GM23248 (cell line): ENCODE measurements at regions not wholly inside any gene's neighbourhood (a gene's known extent, or its start where the extent isn't known, plus 50 kb on each side); places are given as distances from the start of the nearest gene placed in this dataset.

Experiments used
- DNase-seq: peaks from one replicate; pipeline ENCODE4 v3.0.0-alpha.2; 2015
- H2AFZ ChIP-seq: fragments of 200-600 bp; sonication (generic); 2 replicates; pipeline ENCODE4 v1.6.1; 2016; ENCODE audit warnings: antibody characterized with exemption
- H3F3A ChIP-seq: fragments of 200-600 bp; sonication (generic); 2 replicates; pipeline ENCODE4 v1.6.1; 2016; ENCODE audit warnings: mild to moderate bottlenecking, antibody characterized with exemption, mixed run types; ENCODE audit not compliant: insufficient read depth
- H3K27ac ChIP-seq: fragments of 200-600 bp; sonication (generic); 2 replicates; pipeline ENCODE4 v1.5.1; 2016; ENCODE audit warnings: mild to moderate bottlenecking
- H3K27me3 ChIP-seq: fragments of 200-600 bp; sonication (generic); replicated peaks from 2 replicates; pipeline ENCODE4 v1.6.1; 2016; ENCODE audit warnings: mild to moderate bottlenecking; ENCODE audit not compliant: insufficient read depth
- H3K36me3 ChIP-seq: fragments of 200-600 bp; sonication (generic); 2 replicates; pipeline ENCODE4 v1.6.1; 2016; ENCODE audit warnings: low read depth, mild to moderate bottlenecking
- H3K4me1 ChIP-seq: fragments of 200-600 bp; sonication (generic); 2 replicates; pipeline ENCODE4 v1.6.1; 2016; ENCODE audit warnings: mild to moderate bottlenecking; ENCODE audit not compliant: insufficient read depth
- H3K4me2 ChIP-seq: fragments of 200-600 bp; sonication (generic); one replicate; pipeline ENCODE4 v1.6.1; 2016; ENCODE audit warnings: mild to moderate bottlenecking; ENCODE audit not compliant: unreplicated experiment
- H3K4me3 ChIP-seq: fragments of 200-600 bp; sonication (generic); 2 replicates; pipeline ENCODE4 v1.5.1; 2016; ENCODE audit warnings: mild to moderate bottlenecking
- H3K79me2 ChIP-seq: fragments of 200-600 bp; sonication (generic); 2 replicates; pipeline ENCODE4 v1.6.1; 2016; ENCODE audit warnings: mild to moderate bottlenecking; ENCODE audit not compliant: insufficient read depth
- H3K9ac ChIP-seq: fragments of 200-600 bp; sonication (generic); 2 replicates; pipeline ENCODE4 v1.6.1; 2016; ENCODE audit warnings: mild to moderate bottlenecking
- H3K9me2 ChIP-seq: fragments of 200-600 bp; sonication (generic); 2 replicates; pipeline ENCODE4 v1.6.1; 2016; ENCODE audit warnings: mixed run types, mild to moderate bottlenecking, moderate library complexity; ENCODE audit not compliant: insufficient read depth
- H3K9me3 ChIP-seq: fragments of 200-600 bp; sonication (generic); one replicate; pipeline ENCODE4 v1.6.1; 2017; ENCODE audit warnings: low read depth
- H4K20me1 ChIP-seq: fragments of 200-600 bp; sonication (generic); 2 replicates; pipeline ENCODE4 v1.6.0; 2016; ENCODE audit not compliant: insufficient read depth
- EZH2 ChIP-seq: fragments of 200-600 bp; sonication (generic); IDR thresholded peaks from 2 replicates; pipeline ENCODE4 v1.6.1; 2018; ENCODE audit warnings: antibody characterized with exemption, mild to moderate bottlenecking; ENCODE audit not compliant: insufficient read depth, poor library complexity, severe bottlenecking
- EZH2phosphoT487 ChIP-seq: fragments of 200-600 bp; sonication (generic); IDR thresholded peaks from 2 replicates; pipeline ENCODE4 v1.6.1; 2018; ENCODE audit warnings: antibody characterized with exemption, moderate library complexity, mild to moderate bottlenecking, low read depth; ENCODE audit not compliant: insufficient read depth
- WGBS, 2 experiments: methylation state at CpG; one replicate each; pipeline ENCODE4 v1.1.6; 2015 to 2017; ENCODE audit warnings: low lambda C conversion rate in 2 of 2, low coverage in 1 of 2; ENCODE audit errors: missing lambda C conversion rate in 2 of 2; 5-methylcytosine and 5-hydroxymethylcytosine counted together
- in situ Hi-C: fragments of 300-500 bp; cut with MboI; formaldehyde crosslinking; loops from 2 replicates; pipeline ENCODE4 v1.15.0; 2020

DNA sequence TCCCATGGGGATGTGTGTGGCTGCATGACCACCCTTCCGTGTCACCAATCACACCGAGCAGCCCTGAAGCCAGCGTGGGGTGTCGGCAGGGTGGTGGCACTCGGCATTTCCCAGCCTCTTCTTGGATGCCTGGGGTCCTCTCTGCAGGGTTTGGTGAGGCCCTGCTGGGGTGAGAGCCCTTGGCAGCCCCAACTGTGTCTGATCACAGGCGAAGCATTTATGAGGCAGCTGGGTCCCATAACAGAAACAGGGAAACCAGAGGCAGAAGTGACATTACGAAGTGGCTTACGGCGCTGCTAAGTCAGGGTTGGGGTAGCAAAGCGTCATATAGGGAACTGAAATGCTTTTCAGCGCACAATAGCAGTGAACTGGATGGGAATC lies 92.3 kb upstream of the SEPTIN5 start:
- Histone ChIP-seq H3F3A (no peaks in the 10 kb centered on the region), H3K9ac (no peak overlapping the region), H3K4me2 (no peak overlapping the region), H4K20me1 (no peaks in the 10 kb centered on the region), H3K27ac (no peak overlapping the region), H3K27me3 (peaks cover 32% of the 10 kb centered on the region), H3K4me3 (no peak overlapping the region), H3K9me3 (no peaks in the 10 kb centered on the region), H2AFZ (no peak overlapping the region), H3K9me2 (no peaks in the 10 kb centered on the region), H3K36me3 (no peaks in the 10 kb centered on the region), H3K79me2 (no peaks in the 10 kb centered on the region), H3K4me1 (no peaks in the 10 kb centered on the region)
- WGBS, 2 experiments = 24 to 25% methylated on average over 11 of the region's 11 CpGs
- TF ChIP-seq EZH2 (no peak), EZH2phosphoT487 (no peak)
- in situ Hi-C loops = no loop called here
- DNase-seq = no peak

- H3K4me3 ChIP-seq = no peak overlapping the region
- 44 to 54% methylated on average over 10 to 11 of the region's 11 CpGs for WGBS, 2 experiments
- no peak for TF ChIP-seq EZH2
- no peak overlapping the region for H3K4me2 ChIP-seq
- H3K27ac ChIP-seq = no peak overlapping the region
- DNase-seq = no peak
- H3K4me1 ChIP-seq = no peaks in the 10 kb centered on the region
- in situ Hi-C loops = loop anchor here (25.0 kb wide), 1 partner anchor 313 kb away; no protein-coding TSS in a partner anchor
- H3K79me2 ChIP-seq = no peaks in the 10 kb centered on the region
- no peaks in the 10 kb centered on the region for H3K36me3 ChIP-seq
- no peak overlapping the region for H3K9ac ChIP-seq
- no peaks in the 10 kb centered on the region for H3K9me2 ChIP-seq
- H3K27me3 ChIP-seq = peaks cover 17% of the 10 kb centered on the region
- H4K20me1 ChIP-seq = no peaks in the 10 kb centered on the region
- H3F3A ChIP-seq = no peaks in the 10 kb centered on the region
- no peaks in the 10 kb centered on the region for H3K9me3 ChIP-seq
- H2AFZ ChIP-seq = no peak overlapping the region
Observed at GRCh38 chr22:19625331-19626041, 88.8 kb upstream of the SEPTIN5 start.

DNA sequence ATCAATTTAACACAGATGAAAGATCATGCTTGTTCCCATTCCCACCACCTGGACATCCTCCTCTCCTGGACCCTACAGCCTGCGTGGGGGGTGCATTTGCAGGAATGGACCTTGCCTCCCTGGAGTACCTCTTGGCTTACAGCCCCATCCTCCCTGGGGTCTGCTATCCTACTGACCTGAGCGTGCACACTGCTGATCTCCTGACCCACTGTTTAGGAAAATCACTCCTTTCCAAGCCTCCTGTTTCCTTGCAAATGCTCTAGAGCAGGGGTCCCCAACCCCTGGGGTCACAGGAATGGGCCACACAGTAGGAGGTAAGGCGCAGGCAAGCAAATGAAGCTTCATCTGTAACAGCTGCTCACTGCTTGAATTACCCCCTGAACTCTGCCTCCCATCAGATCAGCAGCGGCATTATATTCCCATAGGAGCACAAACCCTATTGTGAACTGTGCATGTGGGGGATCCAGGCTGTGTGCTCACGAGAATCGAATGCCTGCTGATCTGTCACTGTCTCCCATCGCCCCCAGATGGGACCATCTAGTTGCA lies 88.2 kb upstream of the SEPTIN5 start:
- Histone ChIP-seq H3K79me2 (no peaks in the 10 kb centered on the region), H2AFZ (no peak overlapping the region), H3K9me2 (no peaks in the 10 kb centered on the region), H3K27ac (no peak overlapping the region), H3K9ac (no peak overlapping the region), H3K4me1 (no peaks in the 10 kb centered on the region), H3K27me3 (peaks cover 16% of the 10 kb centered on the region), H3K4me2 (no peak overlapping the region), H3K9me3 (no peaks in the 10 kb centered on the region), H4K20me1 (no peaks in the 10 kb centered on the region), H3F3A (no peaks in the 10 kb centered on the region), H3K36me3 (no peaks in the 10 kb centered on the region), H3K4me3 (no peak overlapping the region)
- DNase-seq = no peak
- in situ Hi-C loops = loop anchor here (25.0 kb wide), 1 partner anchor 314 kb away; no protein-coding TSS in a partner anchor
- WGBS, 2 experiments = 43 to 45% methylated on average over 7 of the region's 7 CpGs
- no peak for TF ChIP-seq EZH2
- TF ChIP-seq EZH2phosphoT487 = no peak

- DNase-seq = no peak
- no peaks in the 10 kb centered on the region for H3K9me2 ChIP-seq
- in situ Hi-C loops = loop anchor here (25.0 kb wide), 1 partner anchor 314 kb away; no protein-coding TSS in a partner anchor
- no peaks in the 10 kb centered on the region for H3K9me3 ChIP-seq
- no peak overlapping the region for H2AFZ ChIP-seq
- H4K20me1 ChIP-seq = no peaks in the 10 kb centered on the region
- no peaks in the 10 kb centered on the region for H3K4me1 ChIP-seq
- H3K27me3 ChIP-seq = peaks cover 11% of the 10 kb centered on the region
- H3K9ac ChIP-seq = no peak overlapping the region
- no peak overlapping the region for H3K27ac ChIP-seq
- TF ChIP-seq EZH2 (no peak), EZH2phosphoT487 (no peak)
- no peak overlapping the region for H3K4me3 ChIP-seq
- no peaks in the 10 kb centered on the region for H3K36me3 ChIP-seq
- no peaks in the 10 kb centered on the region for H3F3A ChIP-seq
- 43% methylated on average over 4 of the region's 4 CpGs for WGBS, 2 experiments
- H3K4me2 ChIP-seq = no peak overlapping the region
- H3K79me2 ChIP-seq = no peaks in the 10 kb centered on the region
Observed at GRCh38 chr22:19626666-19627065, 87.6 kb upstream of the SEPTIN5 start.
